Natural killer cell treated with Interleukin-12 subunit alpha and Interleukin-12 subunit beta and Interleukin-15 and Interleukin-18, amount 100 ng/mL, for 72 hours (primary cell): ENCODE measurements at regions not wholly inside any gene's neighbourhood (a gene's known extent, or its start where the extent isn't known, plus 50 kb on each side); places are given as distances from the start of the nearest gene placed in this dataset.

Experiments used
- ATAC-seq, 2 donors: fragments of 150-1000 bp; cut with Tn5 transposase in 1 of 2; sonication (Bioruptor Pico), chemical (Tn5 transposase) in 1 of 2; 2 replicates each; pipeline ENCODE4 v1.10.0; 2021
- DNase-seq: peaks from one replicate; pipeline ENCODE4 v3.0.0; 2022; ENCODE audit warnings: low spot score
- H3K27ac Mint-ChIP-seq, 2 donors: 1 replicate in 1 of 2; 2 replicates in 1 of 2; pipeline ENCODE4 v1.8.0; 2022; ENCODE audit warnings: mixed read lengths in 2 of 2, mild to moderate bottlenecking in 1 of 2, moderate library complexity in 1 of 2
- H3K27me3 Mint-ChIP-seq, 2 donors: 1 replicate in 1 of 2; 2 replicates in 1 of 2; pipeline ENCODE4 v1.8.0; 2022; ENCODE audit warnings: mixed read lengths in 2 of 2
- H3K36me3 Mint-ChIP-seq: one replicate; pipeline ENCODE4 v1.8.0; 2022; ENCODE audit warnings: mixed read lengths
- H3K4me1 Mint-ChIP-seq, 2 donors: 1 replicate in 1 of 2; 2 replicates in 1 of 2; pipeline ENCODE4 v1.8.0; 2022; ENCODE audit warnings: low read depth in 2 of 2, mixed read lengths in 2 of 2, mild to moderate bottlenecking in 1 of 2
- H3K4me3 Mint-ChIP-seq: one replicate; pipeline ENCODE4 v1.8.0; 2022; ENCODE audit warnings: mixed read lengths
- H3K9me3 Mint-ChIP-seq: 2 replicates; pipeline ENCODE4 v1.8.0; 2022; ENCODE audit warnings: mixed read lengths

DNA sequence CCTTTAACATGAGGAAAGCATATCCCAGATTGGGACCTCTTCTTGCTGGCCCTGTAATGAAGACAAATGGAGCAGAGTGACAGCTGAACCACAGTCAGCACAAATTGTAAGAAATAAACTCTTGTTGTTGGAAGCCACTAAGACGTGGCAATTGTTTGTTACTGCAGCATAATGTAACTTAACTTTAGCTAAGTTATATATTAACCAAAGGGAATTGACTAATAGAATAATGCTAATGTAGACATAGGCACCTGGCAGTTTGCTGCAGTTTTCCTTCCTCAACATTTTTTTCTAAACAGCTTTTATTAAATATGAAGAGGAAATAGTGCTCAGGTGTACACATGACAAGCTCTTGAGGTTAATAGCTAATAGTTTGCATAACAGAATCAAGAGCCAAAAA, 300.7 kb upstream of the SLC30A5 start:
- Mint-ChIP-seq H3K4me3 (no peak overlapping the region), H3K27ac (no peak overlapping the region), H3K9me3 (peaks cover 3% of the 10 kb centered on the region), H3K36me3 (no peaks in the 10 kb centered on the region), H3K4me1 (no peaks in the 10 kb centered on the region), H3K27me3 (peaks cover 17 to 26% of the 10 kb centered on the region in 2 donors)
- ATAC-seq = no peak
- no peak for DNase-seq

DNA sequence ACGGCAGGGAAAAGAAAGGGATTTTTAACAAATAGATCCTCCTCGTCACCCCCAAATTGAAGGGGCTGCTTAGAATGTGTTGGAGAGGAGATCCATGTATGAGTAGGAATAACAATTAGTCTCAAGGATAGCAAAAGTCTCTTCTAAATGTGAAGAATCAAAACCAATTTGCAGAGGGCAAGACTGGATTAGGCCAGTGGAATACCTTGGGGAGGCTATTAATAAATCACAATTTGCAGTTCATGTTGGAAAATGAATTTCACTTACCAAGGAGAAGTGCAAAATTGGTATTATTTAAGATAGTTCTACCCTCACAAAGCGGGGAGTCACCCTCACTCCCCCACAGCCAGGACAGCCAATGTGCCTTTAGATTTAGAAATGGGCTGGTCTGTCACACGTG, 299.8 kb upstream of the SLC30A5 start:
- Mint-ChIP-seq H3K4me1 (no peaks in the 10 kb centered on the region), H3K27me3 (peaks cover 17 to 26% of the 10 kb centered on the region in 2 donors), H3K27ac (no peak overlapping the region), H3K36me3 (no peaks in the 10 kb centered on the region), H3K4me3 (no peak overlapping the region), H3K9me3 (peaks cover 3% of the 10 kb centered on the region)
- ATAC-seq (no peak), DNase-seq (no peak)

DNA sequence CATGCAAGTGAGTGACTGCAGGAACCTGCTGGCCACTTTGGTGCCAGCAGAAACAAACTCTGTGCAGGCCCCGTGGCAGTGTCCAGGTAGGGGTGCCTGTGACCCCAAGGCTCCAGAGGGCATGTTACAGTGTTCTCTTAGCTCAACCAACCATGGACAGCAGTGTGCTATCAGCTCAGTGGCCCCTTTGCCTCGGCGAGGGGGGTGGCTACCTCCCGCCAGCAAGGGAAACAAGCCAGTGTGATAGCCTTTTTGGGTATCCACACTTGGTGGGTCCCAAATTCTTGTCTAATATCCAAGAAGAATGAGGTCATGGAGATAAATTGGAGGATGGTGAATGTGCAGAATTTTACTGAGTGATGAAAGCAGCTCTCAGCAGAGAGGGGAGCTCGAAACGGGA, 298.6 kb upstream of the SLC30A5 start:
- no peak for ATAC-seq
- H3K27ac Mint-ChIP-seq = no peak overlapping the region

GRCh38 chr5:68798877-68799843, 294.7 kb upstream of the SLC30A5 start:
- Mint-ChIP-seq H3K27me3 (peaks cover 8 to 12% of the 10 kb centered on the region in 2 donors), H3K4me3 (no peak overlapping the region), H3K36me3 (no peaks in the 10 kb centered on the region), H3K27ac (no peak overlapping the region), H3K4me1 (no peaks in the 10 kb centered on the region), H3K9me3 (peaks cover 3% of the 10 kb centered on the region)
- ATAC-seq = no peak
- no peak for DNase-seq

More for the DNA sequence above, 298.6 kb upstream of the SLC30A5 start:
- peaks cover 3% of the 10 kb centered on the region for H3K9me3 Mint-ChIP-seq
- peaks cover 13 to 26% of the 10 kb centered on the region in 2 donors for H3K27me3 Mint-ChIP-seq
- no peak for DNase-seq
- H3K4me1 Mint-ChIP-seq = no peaks in the 10 kb centered on the region
- H3K36me3 Mint-ChIP-seq = no peaks in the 10 kb centered on the region
- no peak overlapping the region for H3K4me3 Mint-ChIP-seq

GRCh38 chr5:68802430-68802829, 291.4 kb upstream of the SLC30A5 start:
- H3K36me3 Mint-ChIP-seq = no peaks in the 10 kb centered on the region
- ATAC-seq (peak in 1 of 2 donors; percentile 50), DNase-seq (no peak)
- no peaks in the 10 kb centered on the region for H3K4me1 Mint-ChIP-seq
- no peak overlapping the region for H3K4me3 Mint-ChIP-seq
- peaks cover 8 to 10% of the 10 kb centered on the region in 2 donors for H3K27me3 Mint-ChIP-seq
- peaks cover 3% of the 10 kb centered on the region for H3K9me3 Mint-ChIP-seq
- no peak overlapping the region for H3K27ac Mint-ChIP-seq

- DNase-seq (no peak), ATAC-seq (no peak)
- Mint-ChIP-seq H3K4me1 (no peaks in the 10 kb centered on the region), H3K27ac (no peak overlapping the region), H3K27me3 (peaks cover 8 to 10% of the 10 kb centered on the region in 2 donors), H3K36me3 (no peaks in the 10 kb centered on the region), H3K4me3 (no peak overlapping the region), H3K9me3 (peaks cover 3% of the 10 kb centered on the region)
Measured at GRCh38 chr5:68803881-68804319, 289.9 kb upstream of the SLC30A5 start.

- no peak overlapping the region for H3K4me3 Mint-ChIP-seq
- peaks cover 3% of the 10 kb centered on the region for H3K9me3 Mint-ChIP-seq
- DNase-seq = no peak
- ATAC-seq = no peak
- peaks cover 8 to 10% of the 10 kb centered on the region in 2 donors for H3K27me3 Mint-ChIP-seq
- H3K27ac Mint-ChIP-seq = no peak overlapping the region
- H3K4me1 Mint-ChIP-seq = no peaks in the 10 kb centered on the region
- H3K36me3 Mint-ChIP-seq = no peaks in the 10 kb centered on the region
Measured at GRCh38 chr5:68804343-68804742, 289.5 kb upstream of the SLC30A5 start.

DNA sequence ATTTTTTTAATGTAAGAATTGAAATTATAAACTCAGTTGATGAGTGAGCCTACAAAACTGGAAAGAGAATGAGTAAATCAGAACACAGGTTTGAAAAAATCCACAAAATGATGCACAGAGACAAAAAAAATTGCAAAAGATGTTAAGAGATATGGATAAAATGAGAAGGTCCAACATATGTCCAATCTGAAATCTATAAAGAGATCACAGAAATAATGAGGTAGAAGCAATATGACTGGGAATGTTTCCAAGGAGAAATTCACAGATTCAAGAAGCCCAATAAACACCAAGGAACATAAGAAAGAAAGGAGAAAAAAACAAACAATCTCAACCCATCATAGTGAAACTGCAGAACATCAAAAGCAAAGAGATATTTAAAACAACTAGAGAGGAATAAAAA, 288.4 kb upstream of the SLC30A5 start:
- H3K36me3 Mint-ChIP-seq = no peaks in the 10 kb centered on the region
- H3K27ac Mint-ChIP-seq = no peak overlapping the region
- H3K9me3 Mint-ChIP-seq = peaks cover 3% of the 10 kb centered on the region
- no peaks in the 10 kb centered on the region for H3K4me1 Mint-ChIP-seq
- no peak for DNase-seq
- H3K27me3 Mint-ChIP-seq = peaks cover 8 to 11% of the 10 kb centered on the region in 2 donors
- H3K4me3 Mint-ChIP-seq = no peak overlapping the region
- no peak for ATAC-seq

GRCh38 chr5:68817632-68818031, 276.2 kb upstream of the SLC30A5 start:
- H3K4me1 Mint-ChIP-seq = no peaks in the 10 kb centered on the region
- no peak overlapping the region for H3K4me3 Mint-ChIP-seq
- no peak for DNase-seq
- peaks cover 15 to 32% of the 10 kb centered on the region in 2 donors for H3K27me3 Mint-ChIP-seq
- no peak overlapping the region for H3K27ac Mint-ChIP-seq
- H3K36me3 Mint-ChIP-seq = no peaks in the 10 kb centered on the region
- H3K9me3 Mint-ChIP-seq = no peaks in the 10 kb centered on the region
- ATAC-seq = no peak

GRCh38 chr5:68818057-68818695, 275.6 kb upstream of the SLC30A5 start:
- H3K27me3 Mint-ChIP-seq = peaks cover 15 to 37% of the 10 kb centered on the region in 2 donors
- no peaks in the 10 kb centered on the region for H3K4me1 Mint-ChIP-seq
- DNase-seq (no peak), ATAC-seq (no peak)
- H3K9me3 Mint-ChIP-seq = no peaks in the 10 kb centered on the region
- H3K36me3 Mint-ChIP-seq = no peaks in the 10 kb centered on the region
- H3K27ac Mint-ChIP-seq = no peak overlapping the region
- H3K4me3 Mint-ChIP-seq = no peak overlapping the region

GRCh38 chr5:68818870-68819269, 274.9 kb upstream of the SLC30A5 start:
- Mint-ChIP-seq H3K9me3 (no peaks in the 10 kb centered on the region), H3K4me1 (no peaks in the 10 kb centered on the region), H3K27ac (no peak overlapping the region), H3K36me3 (no peaks in the 10 kb centered on the region), H3K4me3 (no peak overlapping the region), H3K27me3 (peaks cover 11 to 39% of the 10 kb centered on the region in 2 donors)
- ATAC-seq = no peak
- DNase-seq = no peak

- no peaks in the 10 kb centered on the region for H3K9me3 Mint-ChIP-seq
- no peak overlapping the region for H3K27ac Mint-ChIP-seq
Measured at GRCh38 chr5:68821056-68821455, 272.8 kb upstream of the SLC30A5 start.

DNA sequence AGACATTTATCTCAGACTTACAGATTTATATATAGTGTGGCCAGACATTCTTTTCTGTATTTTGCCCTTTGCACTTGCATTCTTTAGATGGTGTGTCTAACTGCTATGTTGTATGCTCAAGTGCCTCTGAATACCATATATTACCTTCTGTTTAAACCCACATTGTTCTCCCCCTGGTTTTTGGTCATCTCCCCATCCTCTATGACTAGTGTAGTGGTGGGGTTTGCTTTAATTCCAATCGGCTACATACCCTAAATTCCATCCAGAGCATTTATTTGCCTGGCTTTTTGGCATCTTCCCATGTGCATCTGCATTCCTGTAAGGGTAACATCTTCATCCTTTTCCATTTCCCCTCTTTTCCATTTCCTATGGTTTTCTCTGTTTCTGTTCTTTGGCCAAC, 271.0 kb upstream of the SLC30A5 start:
- Mint-ChIP-seq H3K9me3 (no peaks in the 10 kb centered on the region), H3K4me3 (no peak overlapping the region), H3K36me3 (no peaks in the 10 kb centered on the region), H3K27me3 (peaks cover 16 to 42% of the 10 kb centered on the region in 2 donors), H3K27ac (no peak overlapping the region), H3K4me1 (no peaks in the 10 kb centered on the region)
- DNase-seq = no peak
- ATAC-seq = no peak

More at GRCh38 chr5:68821056-68821455, 272.8 kb upstream of the SLC30A5 start:
- Mint-ChIP-seq H3K27me3 (peaks cover 14 to 42% of the 10 kb centered on the region in 2 donors), H3K36me3 (no peaks in the 10 kb centered on the region), H3K4me1 (no peaks in the 10 kb centered on the region), H3K4me3 (no peak overlapping the region)
- ATAC-seq (no peak), DNase-seq (no peak)

- ATAC-seq = no peak
- no peak for DNase-seq
- no peaks in the 10 kb centered on the region for H3K36me3 Mint-ChIP-seq
- H3K27me3 Mint-ChIP-seq = peaks cover 17 to 42% of the 10 kb centered on the region in 2 donors
- H3K4me3 Mint-ChIP-seq = no peak overlapping the region
- no peaks in the 10 kb centered on the region for H3K9me3 Mint-ChIP-seq
- no peaks in the 10 kb centered on the region for H3K4me1 Mint-ChIP-seq
- no peak overlapping the region for H3K27ac Mint-ChIP-seq
Measured at GRCh38 chr5:68823301-68823700, 270.5 kb upstream of the SLC30A5 start.
